Glomerular visceral epithelial cell (primary cell): ENCODE measurements at regions not wholly inside any gene's neighbourhood (a gene's known extent, or its start where the extent isn't known, plus 50 kb on each side); places are given as distances from the start of the nearest gene placed in this dataset.
"Not testable (repeated sequence)": the region's sequence is repeated elsewhere in the genome, so short reads cannot be mapped to it uniquely, and the experiment has no call there.

Experiments used
- DNase-seq: peaks from one replicate; pipeline ENCODE4 v3.0.0-alpha.2; 2016; ENCODE audit errors: extremely low spot score

- no peak for DNase-seq
Measured at GRCh38 chr4:110424144-110424543, 51.8 kb upstream of the ENPEP start.

- no peak for DNase-seq
Measured at GRCh38 chr4:110418641-110419040, 57.3 kb upstream of the ENPEP start.

GRCh38 chr4:110417136-110417535 is 58.8 kb upstream of the ENPEP start:
- DNase-seq = no peak

- no peak for DNase-seq
Measured at GRCh38 chr4:110415478-110415877, 60.5 kb upstream of the ENPEP start.

- DNase-seq = no peak
Measured at GRCh38 chr4:110415041-110415440, 60.9 kb upstream of the ENPEP start.

- DNase-seq = no peak
Measured at GRCh38 chr4:110414561-110414920, 61.4 kb upstream of the ENPEP start.

- peak; percentile 38 for DNase-seq
Measured at GRCh38 chr4:110413807-110414560, 62.0 kb upstream of the ENPEP start.

GRCh38 chr4:110412354-110413065 is 63.4 kb upstream of the ENPEP start:
- no peak for DNase-seq

GRCh38 chr4:110411574-110412011 is 64.4 kb upstream of the ENPEP start:
- no peak for DNase-seq

GRCh38 chr4:110410853-110411573 is 64.9 kb upstream of the ENPEP start:
- DNase-seq = not testable (repeated sequence)

- no peak for DNase-seq
Measured at GRCh38 chr4:110400086-110400485, 75.9 kb upstream of the ENPEP start.

- DNase-seq = not testable (repeated sequence)
Measured at GRCh38 chr4:110399046-110399445, 76.9 kb upstream of the ENPEP start.

GRCh38 chr4:110396963-110397362 is 79.0 kb upstream of the ENPEP start:
- no peak for DNase-seq

GRCh38 chr4:110395421-110395820 is 80.5 kb upstream of the ENPEP start:
- no peak for DNase-seq

- DNase-seq = no peak
Measured at GRCh38 chr4:110394871-110395270, 81.1 kb upstream of the ENPEP start.

- DNase-seq = no peak
Measured at GRCh38 chr4:110381784-110382183, 94.2 kb upstream of the ENPEP start.

GRCh38 chr4:110372485-110372884 is 103.5 kb upstream of the ENPEP start:
- no peak for DNase-seq

- DNase-seq = peak; percentile 68
Measured at GRCh38 chr4:110371016-110371770, 104.8 kb upstream of the ENPEP start.

- DNase-seq = no peak
Measured at GRCh38 chr4:110368409-110368808, 107.5 kb upstream of the ENPEP start.

GRCh38 chr4:110367156-110367555 is 108.8 kb upstream of the ENPEP start:
- no peak for DNase-seq

- DNase-seq = no peak
Measured at GRCh38 chr4:110365761-110366160, 110.2 kb upstream of the ENPEP start.
